HepG2 (cell line): ENCODE measurements at regions not wholly inside any gene's neighbourhood (a gene's known extent, or its start where the extent isn't known, plus 50 kb on each side); places are given as distances from the start of the nearest gene placed in this dataset.

ENCODE experiments used
- ATAC-seq: fragments of 200-7000 bp; cut with Tn5 transposase; 3 replicates; pipeline ENCODE4 v1.9.1; 2020; ENCODE audit warnings: mild to moderate bottlenecking, moderate library complexity
- BruUV-seq: library from RNA; stranded (reverse); fragments of 400-500 nt; replicated peaks from 2 replicates; lab custom pipeline; 2021; lab: Mats Ljungman, UMichigan
- CTCF ChIA-PET: fragments of 300-600 bp; formaldehyde crosslinking; extraction: SDS; loops from one replicate; lab custom pipeline; 2021; ENCODE audit warnings: low total read pairs, inconsistent platforms, low intra/inter-chr PET ratio; lab: Yijun Ruan, JAX
- POLR2A ChIA-PET: fragments of 350-600 bp; sonication (Branson Sonifier 250); formaldehyde crosslinking; loops from one replicate; lab custom pipeline; 2020; ENCODE audit warnings: antibody characterized with exemption, inconsistent platforms; lab: Yijun Ruan, JAX
- DNase-seq: peaks from one replicate; pipeline ENCODE4 v3.0.0-alpha.2; 2015; ENCODE audit warnings: low spot score
- FAIRE-seq: peaks from 3 replicates; lab custom pipeline; 2011; peaks lifted over from hg19 to GRCh38; lab: Jason Lieb, UNC
- H2AFZ ChIP-seq: one replicate; pipeline ENCODE4 v1.6.1; 2011; ENCODE audit warnings: low read length, inconsistent platforms
- H3K27ac ChIP-seq: fragments of 300-600 bp; 3 replicates; pipeline ENCODE4 v1.8.0; 2011; ENCODE audit warnings: mixed run types, mild to moderate bottlenecking, mixed read lengths, low read length, inconsistent platforms; ENCODE audit not compliant: insufficient read depth; ENCODE audit errors: extremely low read length
- H3K27me3 ChIP-seq, 2 experiments: fragments of 200-600 bp in 1 of 2; 2 replicates in 1 of 2; 3 replicates in 1 of 2; pipeline versions ENCODE4 v1.6.0 to v1.8.0; 2011; ENCODE audit warnings: low read length in 2 of 2, mild to moderate bottlenecking in 2 of 2, moderate library complexity in 2 of 2, inconsistent platforms in 1 of 2; ENCODE audit not compliant: insufficient read depth in 2 of 2, control insufficient read depth in 1 of 2
- H3K36me3 ChIP-seq, 2 experiments: fragments of 200-600 bp in 1 of 2; replicated peaks in 1 of 2; 2 replicates in 1 of 2; 3 replicates in 1 of 2; pipeline versions ENCODE4 v1.5.1 to v1.8.0; 2011; ENCODE audit warnings: low read length in 2 of 2, inconsistent platforms in 1 of 2; ENCODE audit not compliant: insufficient read depth in 2 of 2, control insufficient read depth in 1 of 2
- H3K4me1 ChIP-seq: 2 replicates; pipeline ENCODE4 v1.5.1; 2012; ENCODE audit warnings: low read length, inconsistent platforms; ENCODE audit not compliant: insufficient read depth
- H3K4me2 ChIP-seq: 2 replicates; pipeline ENCODE4 v1.6.0; 2011; ENCODE audit warnings: low read depth, low read length, inconsistent platforms
- H3K4me3 ChIP-seq, 3 experiments: fragments of 200-600 bp in 1 of 3; sonication (generic), shearing (Covaris generic) in 1 of 3; replicated peaks in 1 of 3; 2 replicates each; pipeline ENCODE4 v1.5.1; 2011 to 2016; ENCODE audit warnings: low read length in 3 of 3, inconsistent platforms in 2 of 3, low read depth in 2 of 3, mild to moderate bottlenecking in 2 of 3, control low read depth in 1 of 3, mixed read lengths in 1 of 3; ENCODE audit not compliant: insufficient read depth in 1 of 3
- H3K79me2 ChIP-seq: one replicate; pipeline ENCODE4 v1.6.1; 2011; ENCODE audit warnings: low read length, inconsistent platforms; ENCODE audit not compliant: insufficient read depth
- H3K9ac ChIP-seq: 2 replicates; pipeline ENCODE4 v1.6.0; 2011; ENCODE audit warnings: mild to moderate bottlenecking, low read depth, low read length, inconsistent platforms; ENCODE audit not compliant: insufficient read depth
- H3K9me3 ChIP-seq: 2 replicates; pipeline ENCODE4 v1.5.1; 2012; ENCODE audit warnings: mild to moderate bottlenecking, low read length
- H4K20me1 ChIP-seq: 2 replicates; pipeline ENCODE4 v1.6.0; 2011; ENCODE audit warnings: inconsistent platforms, mild to moderate bottlenecking, low read length, moderate library complexity; ENCODE audit not compliant: insufficient read depth
- MAFG ChIP-seq: sonication (generic); formaldehyde crosslinking; IDR thresholded peaks from 2 replicates; pipeline ENCODE4 v1.5.1; 2020; ENCODE audit warnings: mild to moderate bottlenecking, missing genetic modification reagents
- MEIS2 ChIP-seq: sonication (generic); formaldehyde crosslinking; IDR thresholded peaks from 2 replicates; pipeline ENCODE4 v1.9.0; 2021; ENCODE audit warnings: mild to moderate bottlenecking, missing genetic modification reagents
- NFYC ChIP-seq: IDR thresholded peaks from 2 replicates; pipeline ENCODE4 v1.6.1; 2016; ENCODE audit warnings: missing genetic modification reagents, missing compliant biosample characterization
- PHF8 ChIP-seq: sonication (generic); formaldehyde crosslinking; IDR thresholded peaks from 2 replicates; pipeline ENCODE4 v1.5.0; 2020; ENCODE audit warnings: missing genetic modification reagents
- POGZ ChIP-seq: sonication (generic); formaldehyde crosslinking; IDR thresholded peaks from 2 replicates; pipeline ENCODE4 v1.4.0; 2020; ENCODE audit warnings: mild to moderate bottlenecking, missing genetic modification reagents
- ZNF225 ChIP-seq: sonication (generic); formaldehyde crosslinking; IDR thresholded peaks from 2 replicates; pipeline ENCODE4 v1.4.0; 2020; ENCODE audit warnings: mild to moderate bottlenecking, missing genetic modification reagents
- ZNF589 ChIP-seq: sonication (generic); formaldehyde crosslinking; conservative IDR thresholded peaks from 2 replicates; pipeline ENCODE4 v1.8.0; 2022; ENCODE audit warnings: mild to moderate bottlenecking, moderate library complexity, missing genetic modification reagents
- WGBS: methylation state at CpG from one replicate; pipeline ENCODE4 v1.1.6; 2017; ENCODE audit warnings: low lambda C conversion rate; 5-methylcytosine and 5-hydroxymethylcytosine counted together
- in situ Hi-C: cut with HindIII; loops from 2 replicates; pipeline ENCODE4 v1.10.0; 2017; ENCODE audit warnings: low pct_unique_long_range_greater_than_20kb; ENCODE audit not compliant: extremely low pct_ligation_motif_present
- intact Hi-C: fragments of 100-400 bp; cut with micrococcal nuclease; formaldehyde crosslinking; loops from one replicate; pipeline ENCODE4 v1.10.0; 2022; ENCODE audit not compliant: unreplicated experiment
- TF ChIP-seq, protein P1 (sequence below): sonication (generic); formaldehyde crosslinking; IDR thresholded peaks from 2 replicates; pipeline ENCODE4 v1.4.0; 2020; ENCODE audit warnings: mild to moderate bottlenecking, missing genetic modification reagents

DNA sequence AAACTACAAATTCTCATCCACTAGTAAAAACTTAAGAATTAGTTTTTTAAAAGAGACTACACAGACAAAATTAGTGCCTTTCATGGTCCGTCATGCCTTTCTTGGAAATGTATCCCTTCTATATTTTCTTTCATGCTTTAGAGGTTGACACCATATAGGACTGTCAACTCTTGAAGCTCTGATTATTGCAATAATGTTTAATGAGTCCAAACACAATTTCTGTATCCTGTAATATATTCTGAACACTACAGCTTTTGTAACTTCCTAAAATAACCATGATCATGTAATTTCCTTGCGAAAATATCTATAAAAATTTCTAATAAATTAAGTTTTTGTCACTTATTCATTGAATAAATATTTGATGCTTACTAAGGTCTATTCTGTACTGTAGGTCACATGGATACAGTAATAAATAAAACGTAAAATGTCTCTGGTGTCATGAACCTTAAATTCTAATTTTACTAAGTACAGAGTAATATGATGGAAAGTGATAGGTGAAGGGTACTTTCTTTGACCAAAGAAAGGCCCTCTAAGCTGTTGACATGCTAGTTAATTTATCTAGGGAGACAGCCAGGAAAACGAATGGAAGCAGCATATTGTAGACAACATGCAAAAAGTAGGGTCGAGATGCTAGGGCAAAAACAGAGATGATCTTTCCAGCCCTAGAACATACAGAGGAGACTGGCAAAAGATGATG, 687.3 kb upstream of the PCDH9 start (continued):
- no peak for TF ChIP-seq POGZ (CRISPR knock-in tag)
- TF ChIP-seq, protein P1, sequence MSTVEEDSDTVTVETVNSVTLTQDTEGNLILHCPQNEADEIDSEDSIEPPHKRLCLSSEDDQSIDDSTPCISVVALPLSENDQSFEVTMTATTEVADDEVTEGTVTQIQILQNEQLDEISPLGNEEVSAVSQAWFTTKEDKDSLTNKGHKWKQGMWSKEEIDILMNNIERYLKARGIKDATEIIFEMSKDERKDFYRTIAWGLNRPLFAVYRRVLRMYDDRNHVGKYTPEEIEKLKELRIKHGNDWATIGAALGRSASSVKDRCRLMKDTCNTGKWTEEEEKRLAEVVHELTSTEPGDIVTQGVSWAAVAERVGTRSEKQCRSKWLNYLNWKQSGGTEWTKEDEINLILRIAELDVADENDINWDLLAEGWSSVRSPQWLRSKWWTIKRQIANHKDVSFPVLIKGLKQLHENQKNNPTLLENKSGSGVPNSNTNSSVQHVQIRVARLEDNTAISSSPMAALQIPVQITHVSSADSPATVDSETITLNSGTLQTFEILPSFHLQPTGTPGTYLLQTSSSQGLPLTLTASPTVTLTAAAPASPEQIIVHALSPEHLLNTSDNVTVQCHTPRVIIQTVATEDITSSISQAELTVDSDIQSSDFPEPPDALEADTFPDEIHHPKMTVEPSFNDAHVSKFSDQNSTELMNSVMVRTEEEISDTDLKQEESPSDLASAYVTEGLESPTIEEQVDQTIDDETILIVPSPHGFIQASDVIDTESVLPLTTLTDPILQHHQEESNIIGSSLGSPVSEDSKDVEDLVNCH (CRISPR knock-in tag), result no peak
- no peak for TF ChIP-seq NFYC (CRISPR knock-in tag)
- no peak for TF ChIP-seq MAFG
- no peak for TF ChIP-seq ZNF589 (CRISPR knock-in tag)

DNA sequence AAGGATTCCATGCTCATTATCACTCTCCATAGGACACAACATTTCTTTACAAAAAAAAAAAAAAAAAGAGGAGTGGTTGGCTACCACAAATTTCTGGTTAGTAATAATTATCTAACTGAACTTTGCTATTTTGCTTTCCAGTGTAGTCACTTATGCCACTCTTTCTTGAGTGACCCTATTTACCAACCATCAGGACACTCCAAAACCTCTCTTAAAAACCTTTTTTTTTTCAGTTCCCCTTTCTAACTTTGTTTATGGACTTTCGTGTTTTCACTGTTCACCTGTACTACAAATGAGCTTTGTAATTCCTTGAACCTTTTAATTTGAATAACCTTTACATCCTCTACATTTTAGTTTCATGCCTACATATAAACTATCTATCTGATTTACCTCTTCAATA, 686.5 kb upstream of the PCDH9 start:
- no peak overlapping the region for H3K4me3 ChIP-seq
- no peak for TF ChIP-seq MEIS2 (CRISPR knock-in tag)
- no peak for TF ChIP-seq PHF8
- TF ChIP-seq ZNF225 (CRISPR knock-in tag), result no peak
- TF ChIP-seq, all 625 proteins: peak for 0
- Histone ChIP-seq H3K9ac (no peak overlapping the region), H3K4me1 (no peaks in the 10 kb centered on the region), H3K36me3 (no peaks in the 10 kb centered on the region), H3K4me2 (no peak overlapping the region), H3K27ac (no peak overlapping the region), H2AFZ (no peak overlapping the region), H3K27me3 (no peaks in the 10 kb centered on the region), H3K9me3 (no peaks in the 10 kb centered on the region), H4K20me1 (no peaks in the 10 kb centered on the region), H3K79me2 (no peaks in the 10 kb centered on the region)
- ChIA-PET CTCF (no interaction called here), POLR2A (no interaction called here)
- no peak for ATAC-seq
- in situ Hi-C loops (no loop called here), intact Hi-C loops (no loop called here)
- BruUV-seq, result no TSS peak
- WGBS, result 2% methylated on average over 1 of the region's 1 CpG
- DNase-seq, result no peak
- FAIRE-seq, result no peak
